Chondrocyte (in vitro differentiated cells): ENCODE measurements at regions not wholly inside any gene's neighbourhood (a gene's known extent, or its start where the extent isn't known, plus 50 kb on each side); places are given as distances from the start of the nearest gene placed in this dataset.

Experiments used
- DNase-seq: peaks from one replicate; pipeline ENCODE4 v3.0.0; 2021; ENCODE audit warnings: mixed read lengths, low spot score
- H3K27ac Mint-ChIP-seq: one replicate; pipeline ENCODE4 v1.8.0; 2021; ENCODE audit warnings: mild to moderate bottlenecking, moderate library complexity, mixed read lengths; ENCODE audit not compliant: unreplicated experiment
- H3K27me3 Mint-ChIP-seq: 2 replicates; pipeline ENCODE4 v1.8.0; 2021; ENCODE audit warnings: low read depth, mixed read lengths
- H3K36me3 Mint-ChIP-seq: 2 replicates; pipeline ENCODE4 v1.8.0; 2021; ENCODE audit warnings: low read depth, mixed read lengths
- H3K4me1 Mint-ChIP-seq: 2 replicates; pipeline ENCODE4 v1.8.0; 2021; ENCODE audit warnings: low read depth, mild to moderate bottlenecking, mixed read lengths
- H3K4me3 Mint-ChIP-seq: one replicate; pipeline ENCODE4 v1.8.0; 2021; ENCODE audit warnings: mild to moderate bottlenecking, moderate library complexity, mixed read lengths; ENCODE audit not compliant: unreplicated experiment
- H3K9me3 Mint-ChIP-seq: 2 replicates; pipeline ENCODE4 v1.8.0; 2021; ENCODE audit warnings: low read depth, mixed read lengths
- TF ChIP-seq, protein P1 (sequence below): fragments of 200-600 bp; sonication (generic); IDR thresholded peaks from 2 replicates; pipeline ENCODE4 v1.5.0; 2021; ENCODE audit warnings: antibody characterized with exemption, mild to moderate bottlenecking, moderate library complexity

DNA sequence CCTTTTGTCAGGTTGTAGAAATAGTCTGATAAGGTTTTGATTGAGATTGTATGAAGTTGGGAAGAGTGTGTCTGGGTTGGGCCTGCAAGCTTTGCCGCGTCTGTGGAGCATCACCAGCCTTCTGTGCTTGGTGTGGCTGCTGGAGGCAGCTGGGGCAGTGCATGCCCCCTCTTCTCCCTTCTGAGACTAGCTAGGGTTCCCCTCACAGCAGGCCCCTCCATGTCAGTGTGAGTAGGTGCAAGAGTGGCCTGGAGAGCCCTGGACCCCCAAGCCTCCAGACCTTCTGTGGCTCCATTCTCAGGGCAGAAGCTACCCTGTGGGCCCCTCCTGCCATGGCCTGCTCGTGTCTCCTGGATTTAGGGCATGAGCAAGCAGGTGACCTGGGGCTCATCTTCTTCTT lies 914.2 kb downstream of the TBC1D22A start:
- Mint-ChIP-seq H3K9me3 (peaks cover 24% of the 10 kb centered on the region), H3K4me3 (no peak overlapping the region), H3K27me3 (no peaks in the 10 kb centered on the region), H3K4me1 (no peaks in the 10 kb centered on the region), H3K36me3 (no peaks in the 10 kb centered on the region), H3K27ac (no peak overlapping the region)
- DNase-seq, result no peak
- TF ChIP-seq, protein P1, sequence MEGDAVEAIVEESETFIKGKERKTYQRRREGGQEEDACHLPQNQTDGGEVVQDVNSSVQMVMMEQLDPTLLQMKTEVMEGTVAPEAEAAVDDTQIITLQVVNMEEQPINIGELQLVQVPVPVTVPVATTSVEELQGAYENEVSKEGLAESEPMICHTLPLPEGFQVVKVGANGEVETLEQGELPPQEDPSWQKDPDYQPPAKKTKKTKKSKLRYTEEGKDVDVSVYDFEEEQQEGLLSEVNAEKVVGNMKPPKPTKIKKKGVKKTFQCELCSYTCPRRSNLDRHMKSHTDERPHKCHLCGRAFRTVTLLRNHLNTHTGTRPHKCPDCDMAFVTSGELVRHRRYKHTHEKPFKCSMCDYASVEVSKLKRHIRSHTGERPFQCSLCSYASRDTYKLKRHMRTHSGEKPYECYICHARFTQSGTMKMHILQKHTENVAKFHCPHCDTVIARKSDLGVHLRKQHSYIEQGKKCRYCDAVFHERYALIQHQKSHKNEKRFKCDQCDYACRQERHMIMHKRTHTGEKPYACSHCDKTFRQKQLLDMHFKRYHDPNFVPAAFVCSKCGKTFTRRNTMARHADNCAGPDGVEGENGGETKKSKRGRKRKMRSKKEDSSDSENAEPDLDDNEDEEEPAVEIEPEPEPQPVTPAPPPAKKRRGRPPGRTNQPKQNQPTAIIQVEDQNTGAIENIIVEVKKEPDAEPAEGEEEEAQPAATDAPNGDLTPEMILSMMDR, result no peak

DNA sequence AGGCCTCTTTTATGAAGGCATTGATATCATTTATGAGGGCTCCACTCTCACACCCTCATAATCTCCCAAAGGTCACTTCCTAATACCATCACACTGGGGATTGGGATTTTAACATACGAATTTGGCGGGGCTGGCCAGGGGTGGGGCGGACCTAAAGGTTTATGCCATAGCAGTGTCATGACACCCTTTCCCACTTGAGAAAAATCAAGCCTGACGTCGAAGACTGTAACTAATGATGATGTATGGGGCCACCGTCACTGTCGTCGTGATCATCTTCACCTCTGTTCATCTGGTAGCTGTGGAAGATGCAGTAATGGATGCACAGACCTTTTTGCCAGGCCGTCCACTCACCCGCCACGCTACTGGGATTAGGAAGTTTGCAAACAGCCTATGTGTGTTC lies 912.1 kb downstream of the TBC1D22A start:
- Mint-ChIP-seq H3K4me1 (no peaks in the 10 kb centered on the region), H3K9me3 (peaks cover 21% of the 10 kb centered on the region), H3K27ac (no peak overlapping the region), H3K36me3 (no peaks in the 10 kb centered on the region), H3K27me3 (no peaks in the 10 kb centered on the region), H3K4me3 (no peak overlapping the region)
- TF ChIP-seq, protein P1, result no peak
- DNase-seq, result no peak

DNA sequence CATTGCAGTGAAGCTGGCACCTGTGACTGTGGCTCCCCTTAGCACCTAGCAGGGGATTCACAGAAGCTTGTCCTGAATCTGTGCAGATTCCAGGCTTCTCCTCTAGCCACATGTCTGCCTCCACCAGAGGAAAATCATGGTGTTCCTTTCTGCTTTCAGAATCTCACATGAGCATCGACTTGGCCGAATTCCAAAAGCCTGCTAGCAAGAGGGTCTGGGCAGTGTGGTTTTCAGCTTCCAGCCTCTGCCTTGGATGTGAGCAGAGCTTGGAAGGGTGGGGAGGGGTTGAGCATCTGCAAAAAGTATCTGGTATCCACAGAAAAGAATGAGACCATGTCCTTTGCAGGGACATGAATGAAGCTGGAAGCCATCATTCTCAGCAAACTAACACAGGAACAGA lies 911.1 kb downstream of the TBC1D22A start:
- TF ChIP-seq, protein P1, result no peak
- Mint-ChIP-seq H3K36me3 (no peaks in the 10 kb centered on the region), H3K27me3 (no peaks in the 10 kb centered on the region), H3K9me3 (peaks cover 27% of the 10 kb centered on the region), H3K4me3 (no peak overlapping the region), H3K4me1 (no peaks in the 10 kb centered on the region), H3K27ac (no peak overlapping the region)
- DNase-seq, result no peak

DNA sequence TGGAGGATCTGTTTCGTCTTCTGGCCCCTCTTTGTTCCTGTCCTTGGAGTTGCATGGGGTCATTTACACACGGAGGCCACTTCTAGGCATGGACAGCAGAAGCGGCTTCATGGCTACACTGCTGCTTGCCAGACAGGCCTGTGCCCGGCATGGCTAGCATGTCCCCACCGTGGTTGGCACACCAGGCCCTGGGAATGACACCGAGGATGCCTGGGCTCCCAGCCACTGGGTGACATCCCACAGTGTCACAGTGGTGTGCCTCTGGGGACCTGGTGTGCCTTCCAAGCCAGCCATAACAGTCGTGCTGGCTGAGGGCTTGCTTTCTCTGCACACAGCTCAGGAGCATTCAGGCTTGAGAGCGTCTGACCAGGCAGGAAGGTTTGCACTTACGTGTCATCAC lies 910.1 kb downstream of the TBC1D22A start:
- Mint-ChIP-seq H3K36me3 (no peaks in the 10 kb centered on the region), H3K27ac (no peak overlapping the region), H3K9me3 (peaks cover 32% of the 10 kb centered on the region), H3K4me3 (no peak overlapping the region), H3K4me1 (no peaks in the 10 kb centered on the region), H3K27me3 (no peaks in the 10 kb centered on the region)
- DNase-seq, result no peak
- TF ChIP-seq, protein P1, result no peak

DNA sequence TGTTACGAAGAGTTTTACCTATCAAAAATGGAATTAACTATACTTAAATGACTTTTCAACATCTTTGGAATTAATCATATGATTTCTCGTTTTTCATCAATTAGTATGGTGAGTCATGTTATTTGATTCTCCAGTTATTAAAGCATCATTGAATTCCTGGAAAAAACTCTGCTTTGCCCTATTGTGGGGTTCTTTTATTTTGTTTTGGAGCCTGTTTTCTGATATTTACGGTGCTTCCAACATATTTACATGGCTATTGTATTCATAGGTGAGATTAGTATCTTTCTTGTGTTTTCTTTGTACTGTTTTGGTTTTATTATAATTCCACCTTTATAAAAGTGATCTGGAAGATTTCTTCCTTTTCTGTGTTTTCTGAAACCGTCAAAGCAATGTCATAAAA lies 902.7 kb downstream of the TBC1D22A start:
- no peak for DNase-seq
- no peak overlapping the region for H3K4me3 Mint-ChIP-seq
- H3K27ac Mint-ChIP-seq, result no peak overlapping the region
- TF ChIP-seq, protein P1, result no peak
- H3K4me1 Mint-ChIP-seq, result no peaks in the 10 kb centered on the region
- no peaks in the 10 kb centered on the region for H3K27me3 Mint-ChIP-seq
- no peaks in the 10 kb centered on the region for H3K36me3 Mint-ChIP-seq
- peaks cover 66% of the 10 kb centered on the region for H3K9me3 Mint-ChIP-seq
